ENCODE measurements at regions not wholly inside any gene's neighbourhood (a gene's known extent, or its start where the extent isn't known, plus 50 kb on each side); places are given as distances from the start of the nearest gene placed in this dataset.

GRCh38 chr2:164006704-164007103 lies 270.9 kb upstream of the FIGN start:
- no peak overlapping the region for H3K4me3 ChIP-seq (ENCODE audit: low read depth, low read length)
- DNase-seq (ENCODE audit: low read depth), result no peak
- TF ChIP-seq CTCF (conservative IDR thresholded peaks at IDR 0.05; ENCODE audit: low read depth, low read length), result no peak

GRCh38 chr2:164000176-164000575 lies 264.4 kb upstream of the FIGN start:
- H3K4me3 ChIP-seq (ENCODE audit: low read depth, low read length), result no peak overlapping the region
- DNase-seq (ENCODE audit: low read depth), result no peak
- no peak for TF ChIP-seq CTCF (conservative IDR thresholded peaks at IDR 0.05; ENCODE audit: low read depth, low read length)

GRCh38 chr2:163997466-163997865 lies 261.7 kb upstream of the FIGN start:
- DNase-seq (ENCODE audit: low read depth), result no peak
- no peak for TF ChIP-seq CTCF (conservative IDR thresholded peaks at IDR 0.05; ENCODE audit: low read depth, low read length)
- H3K4me3 ChIP-seq (ENCODE audit: low read depth, low read length), result no peak overlapping the region

DNA sequence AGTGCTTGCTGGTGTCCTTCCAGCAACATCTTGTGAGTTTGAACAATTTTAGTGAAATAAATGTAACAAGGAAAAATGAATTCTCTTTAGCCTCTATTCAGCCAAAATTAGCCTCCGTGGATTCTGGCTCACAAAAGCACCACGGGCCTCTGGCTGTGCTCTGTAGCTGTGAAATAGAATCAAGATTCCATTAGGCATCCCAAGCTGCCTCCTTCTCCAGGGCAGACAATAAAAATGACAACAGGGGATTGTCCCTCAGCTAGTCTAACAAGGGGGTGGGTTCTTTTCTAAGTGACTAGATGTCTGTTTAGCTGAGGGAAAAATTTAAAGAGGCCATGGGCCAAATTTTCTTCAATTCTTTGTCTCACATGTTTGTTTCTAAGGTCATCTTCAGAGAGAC lies 254.7 kb upstream of the FIGN start:
- no peak overlapping the region for H3K4me3 ChIP-seq (ENCODE audit: low read depth, low read length)
- no peak for DNase-seq (ENCODE audit: low read depth)
- TF ChIP-seq CTCF (conservative IDR thresholded peaks at IDR 0.05; ENCODE audit: low read depth, low read length), result no peak

- DNase-seq (ENCODE audit: low read depth), result no peak
- no peak overlapping the region for H3K4me3 ChIP-seq (ENCODE audit: low read depth, low read length)
- TF ChIP-seq CTCF (conservative IDR thresholded peaks at IDR 0.05; ENCODE audit: low read depth, low read length), result no peak
Measured at GRCh38 chr2:163990101-163990500, 254.3 kb upstream of the FIGN start.

DNA sequence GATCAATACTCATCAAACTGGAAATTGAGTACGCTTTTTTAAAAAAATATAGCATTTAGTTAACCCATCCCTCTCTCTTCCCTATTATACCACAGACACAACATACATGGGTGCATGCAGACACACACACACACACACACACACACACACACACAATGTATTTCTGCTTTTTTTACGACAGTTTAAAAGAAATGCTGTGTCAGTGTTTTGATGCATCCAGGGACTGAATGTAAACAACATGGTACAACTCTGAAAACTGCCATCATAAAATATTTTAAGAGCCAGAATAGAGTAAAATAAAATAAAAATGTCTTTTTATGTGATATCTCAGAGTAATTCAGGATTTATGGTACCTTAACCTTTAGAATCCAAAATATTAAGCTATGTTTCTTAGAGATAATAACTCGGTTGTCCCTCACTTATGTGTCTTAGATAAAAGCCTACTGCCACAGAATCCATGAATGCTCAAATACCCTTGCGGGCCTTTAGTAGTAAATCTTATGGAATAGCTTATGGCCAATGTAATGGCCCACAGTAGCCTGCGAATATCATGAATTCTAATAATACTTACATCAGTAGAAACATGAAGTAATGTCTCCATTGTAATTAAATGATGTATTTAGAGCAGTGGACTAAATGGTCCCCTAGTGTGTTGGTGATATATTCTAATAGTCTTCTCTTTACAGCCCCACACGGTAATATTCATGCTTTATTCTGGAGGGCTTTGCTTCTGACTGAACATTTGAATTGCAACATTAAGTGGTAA lies 251.6 kb upstream of the FIGN start:
- no peak for DNase-seq (ENCODE audit: low read depth)
- no peak for TF ChIP-seq CTCF (conservative IDR thresholded peaks at IDR 0.05; ENCODE audit: low read depth, low read length)
- no peak overlapping the region for H3K4me3 ChIP-seq (ENCODE audit: low read depth, low read length)

GRCh38 chr2:163984986-163985385 lies 249.2 kb upstream of the FIGN start:
- no peak for DNase-seq (ENCODE audit: low read depth)
- no peak for TF ChIP-seq CTCF (conservative IDR thresholded peaks at IDR 0.05; ENCODE audit: low read depth, low read length)
- H3K4me3 ChIP-seq (ENCODE audit: low read depth, low read length), result no peak overlapping the region

Measured in epithelial cell of proximal tubule (primary cell).